ENCODE measurements at regions not wholly inside any gene's neighbourhood (a gene's known extent, or its start where the extent isn't known, plus 50 kb on each side); places are given as distances from the start of the nearest gene placed in this dataset.

DNA sequence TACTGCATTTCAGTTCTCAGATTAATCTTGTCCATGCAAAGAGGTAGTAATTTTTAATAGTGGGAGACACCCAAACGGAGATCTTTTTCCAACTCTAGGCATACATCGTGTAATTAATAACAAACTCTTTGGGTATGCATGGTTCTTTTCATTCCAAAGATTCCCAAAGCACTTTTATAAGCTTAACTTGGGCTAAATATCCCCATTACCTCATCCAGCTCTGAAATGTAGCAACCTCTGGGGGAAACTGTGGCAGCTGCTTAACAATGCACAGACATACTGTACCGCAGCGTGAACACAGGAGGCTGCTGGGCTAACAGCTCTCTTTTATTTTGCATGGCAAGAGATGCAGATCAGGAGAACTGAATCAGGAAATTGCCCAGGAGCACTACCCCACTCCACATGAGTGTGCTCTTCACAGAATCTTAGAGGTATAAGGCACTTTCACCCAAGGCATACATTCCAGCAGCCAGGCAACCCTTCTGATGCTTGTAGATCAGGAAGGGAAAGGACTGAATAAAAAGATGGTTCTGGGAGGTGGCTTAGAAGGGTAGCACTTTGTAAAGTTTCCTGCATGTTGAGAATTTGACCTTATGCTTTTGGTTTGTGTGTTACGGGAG lies 114.4 kb upstream of the GLI3 start:
- CTCF ChIA-PET: no interaction called here
- no peak for TF ChIP-seq L3MBTL2 (conservative IDR thresholded peaks at IDR 0.05)
- no peak for TF ChIP-seq CTBP1 (IDR thresholded peaks at IDR 0.05; ENCODE audit: borderline replicate concordance)
- TF ChIP-seq FOXA1 (IDR thresholded peaks at IDR 0.05): no peak
- no peak for TF ChIP-seq LEF1 (IDR thresholded peaks at IDR 0.05; ENCODE audit: borderline replicate concordance)
- TF ChIP-seq SUZ12 (IDR thresholded peaks at IDR 0.05): no peak
- TF ChIP-seq NFRKB (IDR thresholded peaks at IDR 0.05): no peak
- POLR2A ChIA-PET: no interaction called here
- DNase-seq (ENCODE audit: extremely low spot score): no peak

DNA sequence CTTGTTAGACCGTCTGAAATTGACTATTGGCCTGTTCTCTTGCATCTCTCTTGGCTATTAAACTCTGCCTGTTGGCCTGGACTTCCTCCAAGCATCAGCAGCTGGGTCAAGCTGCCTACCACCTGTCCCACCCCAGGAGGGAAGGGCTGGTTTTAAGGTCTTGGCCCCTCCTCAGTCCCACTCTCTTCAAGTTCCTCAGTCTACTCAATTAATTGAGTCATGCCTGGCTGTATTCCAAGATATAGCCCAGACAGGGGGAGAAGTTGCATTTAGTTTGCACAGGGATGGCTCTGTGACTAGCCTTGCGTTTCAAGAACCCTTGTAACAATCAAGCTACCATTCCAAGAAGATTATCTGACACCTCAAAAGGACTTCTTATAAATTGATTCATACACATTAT lies 113.8 kb upstream of the GLI3 start:
- CTCF ChIA-PET: no interaction called here
- POLR2A ChIA-PET: no interaction called here
- DNase-seq (ENCODE audit: extremely low spot score): no peak
- TF ChIP-seq NFRKB (IDR thresholded peaks at IDR 0.05): no peak
- no peak for TF ChIP-seq L3MBTL2 (conservative IDR thresholded peaks at IDR 0.05)
- no peak for TF ChIP-seq ELF4 (IDR thresholded peaks at IDR 0.05)
- TF ChIP-seq FOXK2 (IDR thresholded peaks at IDR 0.05): no peak
- no peak for TF ChIP-seq BHLHE40 (IDR thresholded peaks at IDR 0.05; ENCODE audit: borderline replicate concordance)
- TF ChIP-seq ZNF384 (IDR thresholded peaks at IDR 0.05): no peak
- no peak for TF ChIP-seq LEF1 (IDR thresholded peaks at IDR 0.05; ENCODE audit: borderline replicate concordance)
- no peak for TF ChIP-seq FOXA1 (IDR thresholded peaks at IDR 0.05)
- TF ChIP-seq SP1 (IDR thresholded peaks at IDR 0.05): no peak
- TF ChIP-seq SUZ12 (IDR thresholded peaks at IDR 0.05): no peak

- ChIA-PET POLR2A (no interaction called here), CTCF (no interaction called here)
- TF ChIP-seq SUZ12 (IDR thresholded peaks at IDR 0.05): no peak
- TF ChIP-seq L3MBTL2 (conservative IDR thresholded peaks at IDR 0.05): no peak
- TF ChIP-seq ELF4 (IDR thresholded peaks at IDR 0.05): no peak
- no peak for TF ChIP-seq NFRKB (IDR thresholded peaks at IDR 0.05)
- no peak for TF ChIP-seq TARDBP (IDR thresholded peaks at IDR 0.05)
- no peak for TF ChIP-seq SP1 (IDR thresholded peaks at IDR 0.05)
- no peak for TF ChIP-seq ARNT (IDR thresholded peaks at IDR 0.05)
- no peak for TF ChIP-seq CTBP1 (IDR thresholded peaks at IDR 0.05; ENCODE audit: borderline replicate concordance)
- TF ChIP-seq LEF1 (IDR thresholded peaks at IDR 0.05; ENCODE audit: borderline replicate concordance): no peak
- TF ChIP-seq HDGF (IDR thresholded peaks at IDR 0.05; ENCODE audit: borderline replicate concordance): no peak
- TF ChIP-seq FOXM1 (IDR thresholded peaks at IDR 0.05; ENCODE audit: borderline replicate concordance): no peak
- no peak for TF ChIP-seq FOXK2 (IDR thresholded peaks at IDR 0.05)
- no peak for TF ChIP-seq BHLHE40 (IDR thresholded peaks at IDR 0.05; ENCODE audit: borderline replicate concordance)
- TF ChIP-seq FOXA1 (IDR thresholded peaks at IDR 0.05): no peak
- TF ChIP-seq ZNF384 (IDR thresholded peaks at IDR 0.05): no peak
- TF ChIP-seq, protein P1, sequence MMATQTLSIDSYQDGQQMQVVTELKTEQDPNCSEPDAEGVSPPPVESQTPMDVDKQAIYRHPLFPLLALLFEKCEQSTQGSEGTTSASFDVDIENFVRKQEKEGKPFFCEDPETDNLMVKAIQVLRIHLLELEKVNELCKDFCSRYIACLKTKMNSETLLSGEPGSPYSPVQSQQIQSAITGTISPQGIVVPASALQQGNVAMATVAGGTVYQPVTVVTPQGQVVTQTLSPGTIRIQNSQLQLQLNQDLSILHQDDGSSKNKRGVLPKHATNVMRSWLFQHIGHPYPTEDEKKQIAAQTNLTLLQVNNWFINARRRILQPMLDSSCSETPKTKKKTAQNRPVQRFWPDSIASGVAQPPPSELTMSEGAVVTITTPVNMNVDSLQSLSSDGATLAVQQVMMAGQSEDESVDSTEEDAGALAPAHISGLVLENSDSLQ (IDR thresholded peaks at IDR 0.05): no peak
- no peak for DNase-seq (ENCODE audit: extremely low spot score)
Measured at GRCh38 chr7:42348631-42349030, 111.6 kb upstream of the GLI3 start.

DNA sequence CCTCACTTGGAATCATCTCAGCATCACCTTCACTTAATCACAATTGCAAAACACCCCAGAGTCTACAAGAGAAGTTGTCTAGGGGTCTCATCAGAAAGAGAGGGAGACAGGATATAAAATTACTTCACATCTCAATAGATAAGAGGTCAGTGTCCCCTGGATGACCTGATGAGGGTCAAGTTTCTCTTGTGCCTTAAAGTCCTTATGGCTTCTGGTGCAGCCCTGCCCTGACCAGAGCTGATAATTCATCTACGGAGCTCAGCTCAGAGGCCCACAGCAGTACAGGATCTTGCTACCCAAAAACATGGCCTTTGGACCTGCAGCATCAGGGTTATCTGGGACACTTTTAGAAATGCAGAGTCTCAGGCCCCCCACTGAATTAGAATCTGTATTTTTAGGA lies 111.1 kb upstream of the GLI3 start:
- POLR2A ChIA-PET: no interaction called here
- TF ChIP-seq, protein P1 (IDR thresholded peaks at IDR 0.05): no peak
- TF ChIP-seq FOXA1 (IDR thresholded peaks at IDR 0.05) (no peak), TARDBP (IDR thresholded peaks at IDR 0.05) (no peak)
- CTCF ChIA-PET: no interaction called here
- no peak for DNase-seq (ENCODE audit: extremely low spot score)

DNA sequence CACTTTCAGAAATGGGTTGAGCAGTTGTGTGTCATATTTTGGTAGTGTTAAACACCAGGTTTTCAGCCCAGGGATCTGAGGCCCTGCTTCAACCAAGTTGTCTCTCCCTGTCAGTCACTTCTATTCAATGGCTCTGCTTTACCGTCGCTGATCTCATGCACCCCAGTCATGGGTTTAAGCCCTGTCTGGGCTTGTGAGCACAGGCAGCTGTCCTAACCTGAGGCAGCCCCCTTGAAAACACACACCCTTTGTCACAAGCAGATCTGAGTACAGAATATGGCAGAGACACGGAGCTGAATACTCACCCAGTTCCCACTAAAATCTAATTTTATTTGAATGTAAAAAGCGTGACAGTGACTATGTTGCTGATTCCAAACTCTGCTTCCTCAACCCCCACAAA lies 110.6 kb upstream of the GLI3 start:
- POLR2A ChIA-PET: no interaction called here

GRCh38 chr7:42345478-42346299 lies 108.7 kb upstream of the GLI3 start:
- ChIA-PET POLR2A (no interaction called here), CTCF (no interaction called here)
- TF ChIP-seq, protein P1 (IDR thresholded peaks at IDR 0.05): no peak
- no peak for TF ChIP-seq ELF4 (IDR thresholded peaks at IDR 0.05)
- TF ChIP-seq BHLHE40 (IDR thresholded peaks at IDR 0.05; ENCODE audit: borderline replicate concordance): no peak
- TF ChIP-seq FOXK2 (IDR thresholded peaks at IDR 0.05): no peak
- no peak for TF ChIP-seq LEF1 (IDR thresholded peaks at IDR 0.05; ENCODE audit: borderline replicate concordance)
- TF ChIP-seq HDGF (IDR thresholded peaks at IDR 0.05; ENCODE audit: borderline replicate concordance): no peak
- TF ChIP-seq SP1 (IDR thresholded peaks at IDR 0.05): no peak
- no peak for TF ChIP-seq NFRKB (IDR thresholded peaks at IDR 0.05)
- TF ChIP-seq FOXA1 (IDR thresholded peaks at IDR 0.05): no peak
- no peak for TF ChIP-seq TARDBP (IDR thresholded peaks at IDR 0.05)
- no peak for TF ChIP-seq ZNF384 (IDR thresholded peaks at IDR 0.05)
- no peak for TF ChIP-seq ARNT (IDR thresholded peaks at IDR 0.05)
- no peak for TF ChIP-seq FOXM1 (IDR thresholded peaks at IDR 0.05; ENCODE audit: borderline replicate concordance)
- no peak for TF ChIP-seq L3MBTL2 (conservative IDR thresholded peaks at IDR 0.05)
- TF ChIP-seq CTBP1 (IDR thresholded peaks at IDR 0.05; ENCODE audit: borderline replicate concordance): no peak
- no peak for DNase-seq (ENCODE audit: extremely low spot score)

More for the DNA sequence above, 110.6 kb upstream of the GLI3 start:
- DNase-seq (ENCODE audit: extremely low spot score): no peak
- TF ChIP-seq, protein P1 (IDR thresholded peaks at IDR 0.05): no peak
- TF ChIP-seq FOXK2 (IDR thresholded peaks at IDR 0.05) (no peak), SP1 (IDR thresholded peaks at IDR 0.05) (no peak), ARNT (IDR thresholded peaks at IDR 0.05) (no peak), CTBP1 (IDR thresholded peaks at IDR 0.05; ENCODE audit: borderline replicate concordance) (no peak), LEF1 (IDR thresholded peaks at IDR 0.05; ENCODE audit: borderline replicate concordance) (no peak), FOXA1 (IDR thresholded peaks at IDR 0.05) (no peak), L3MBTL2 (conservative IDR thresholded peaks at IDR 0.05) (no peak), ELF4 (IDR thresholded peaks at IDR 0.05) (no peak), HDGF (IDR thresholded peaks at IDR 0.05; ENCODE audit: borderline replicate concordance) (no peak)
- CTCF ChIA-PET: no interaction called here

Measured in HEK293T (cell line).